ENCODE measurements at regions not wholly inside any gene's neighbourhood (a gene's known extent, or its start where the extent isn't known, plus 50 kb on each side); places are given as distances from the start of the nearest gene placed in this dataset.

- Histone ChIP-seq H3K4me3 (ENCODE audit: low read length, poor library complexity, severe bottlenecking) (no peak overlapping the region), H3K9me2 (replicated peaks; ENCODE audit: low read depth, low read length) (no peaks in the 10 kb centered on the region), H3K9me3 (ENCODE audit: insufficient read depth, low read depth, low read length) (no peaks in the 10 kb centered on the region), H3K4me2 (ENCODE audit: low read depth, low read length, poor library complexity, severe bottlenecking) (no peak overlapping the region), H2AFZ (ENCODE audit: low read length) (peak overlapping the region; percentile 67; the same call in 1 of the 2 replicates), H3K4me1 (ENCODE audit: insufficient read depth, low read length, poor library complexity, severe bottlenecking) (no peaks in the 10 kb centered on the region), H3F3A (ENCODE audit: low read depth) (no peaks in the 10 kb centered on the region), H4K20me1 (ENCODE audit: insufficient read depth, low read length, poor library complexity, severe bottlenecking) (no peaks in the 10 kb centered on the region), H3K27me3 (ENCODE audit: insufficient read depth, low read length, poor library complexity, severe bottlenecking) (no peaks in the 10 kb centered on the region), H3K9ac (ENCODE audit: low read depth, low read length, poor library complexity, severe bottlenecking) (no peak overlapping the region), H3K79me2 (ENCODE audit: insufficient read depth, low read length) (no peaks in the 10 kb centered on the region), H3K36me3 (ENCODE audit: insufficient read depth, low read length) (no peaks in the 10 kb centered on the region)
- no peak for TF ChIP-seq EZH2phosphoT487 (IDR thresholded peaks at IDR 0.05; ENCODE audit: borderline replicate concordance)
- no peak for TF ChIP-seq CTCF (conservative IDR thresholded peaks at IDR 0.05; ENCODE audit: low read length)
Measured at GRCh38 chr2:37798315-37799005, 126.6 kb upstream of the RMDN2 start.

DNA sequence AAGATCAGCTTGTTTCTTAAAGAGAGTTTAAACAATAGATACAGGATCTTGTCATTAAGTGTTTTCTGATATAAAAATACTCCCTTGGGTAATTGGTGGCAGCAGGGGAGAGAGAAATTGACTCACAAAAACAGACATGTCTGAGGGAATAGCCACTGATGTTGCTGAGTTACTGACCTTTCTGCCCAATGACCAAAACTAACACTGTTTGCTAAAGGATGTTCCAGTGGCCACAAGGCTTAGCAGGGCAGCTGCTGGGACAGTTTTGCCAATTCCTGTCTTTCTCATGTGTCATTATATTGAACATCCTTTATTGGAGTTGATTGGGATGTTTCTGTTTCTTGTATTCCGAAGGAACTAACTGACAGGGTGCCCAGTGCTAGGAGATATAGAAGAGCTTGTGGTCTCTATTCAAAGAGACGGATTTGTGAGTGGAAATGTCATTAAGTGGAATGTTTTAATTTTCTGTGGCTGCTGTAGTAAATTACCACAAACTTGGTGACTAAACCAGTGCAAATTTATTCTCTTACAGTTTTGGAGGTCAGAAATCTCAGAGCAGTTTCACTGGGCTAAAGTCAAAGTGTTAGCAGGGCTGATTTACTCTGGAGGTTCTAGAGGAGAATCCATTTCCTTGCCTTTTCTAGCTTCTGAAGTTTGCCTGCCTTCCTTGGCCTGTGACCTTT, 124.8 kb upstream of the RMDN2 start:
- no peaks in the 10 kb centered on the region for H3K9me3 ChIP-seq (ENCODE audit: insufficient read depth, low read depth, low read length)
- H3K4me2 ChIP-seq (ENCODE audit: low read depth, low read length, poor library complexity, severe bottlenecking), result no peak overlapping the region
- H2AFZ ChIP-seq (ENCODE audit: low read length), result no peak overlapping the region
- no peak overlapping the region for H3K4me3 ChIP-seq (ENCODE audit: low read length, poor library complexity, severe bottlenecking)
- H3K4me1 ChIP-seq (ENCODE audit: insufficient read depth, low read length, poor library complexity, severe bottlenecking), result no peaks in the 10 kb centered on the region
- H3K9me2 ChIP-seq (replicated peaks; ENCODE audit: low read depth, low read length), result no peaks in the 10 kb centered on the region
- no peaks in the 10 kb centered on the region for H3K27me3 ChIP-seq (ENCODE audit: insufficient read depth, low read length, poor library complexity, severe bottlenecking)
- H3K79me2 ChIP-seq (ENCODE audit: insufficient read depth, low read length), result no peaks in the 10 kb centered on the region
- no peak for TF ChIP-seq EZH2phosphoT487 (IDR thresholded peaks at IDR 0.05; ENCODE audit: borderline replicate concordance)
- no peak for TF ChIP-seq CTCF (conservative IDR thresholded peaks at IDR 0.05; ENCODE audit: low read length)
- H3K36me3 ChIP-seq (ENCODE audit: insufficient read depth, low read length), result no peaks in the 10 kb centered on the region
- no peaks in the 10 kb centered on the region for H4K20me1 ChIP-seq (ENCODE audit: insufficient read depth, low read length, poor library complexity, severe bottlenecking)
- no peaks in the 10 kb centered on the region for H3F3A ChIP-seq (ENCODE audit: low read depth)
- no peak overlapping the region for H3K9ac ChIP-seq (ENCODE audit: low read depth, low read length, poor library complexity, severe bottlenecking)

DNA sequence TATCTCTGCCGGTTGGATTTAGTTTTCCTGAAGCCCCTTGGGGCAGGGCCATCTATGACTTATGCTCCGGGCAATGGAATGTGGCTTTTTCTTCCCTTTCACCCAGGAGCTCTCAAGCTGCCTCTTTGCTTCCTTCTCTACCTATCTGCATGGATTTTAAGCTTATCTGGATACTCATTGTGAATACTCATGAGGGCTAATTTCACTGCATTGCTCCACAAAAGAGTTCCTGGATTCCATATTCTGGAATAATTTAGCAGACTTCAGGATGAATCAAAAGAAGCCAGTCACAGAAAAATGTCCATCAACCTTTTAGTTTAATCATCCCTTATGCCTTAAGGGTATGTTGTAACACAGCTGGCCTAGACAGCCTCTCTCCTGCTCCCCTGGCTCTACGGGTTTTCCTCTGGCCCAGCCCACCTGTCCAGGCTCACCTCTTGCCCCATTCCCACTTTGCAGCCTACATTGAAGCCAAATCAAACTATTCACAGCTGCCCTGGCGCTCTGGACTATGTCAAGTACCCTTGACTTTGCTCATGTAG, 122.8 kb upstream of the RMDN2 start:
- H3K9ac ChIP-seq (ENCODE audit: low read depth, low read length, poor library complexity, severe bottlenecking), result no peak overlapping the region
- H3K36me3 ChIP-seq (ENCODE audit: insufficient read depth, low read length), result no peaks in the 10 kb centered on the region
- peaks cover 5% of the 10 kb centered on the region; the same call in 1 of the 2 replicates for H3K9me3 ChIP-seq (ENCODE audit: insufficient read depth, low read depth, low read length)
- TF ChIP-seq CTCF (conservative IDR thresholded peaks at IDR 0.05; ENCODE audit: low read length) (no peak), EZH2phosphoT487 (IDR thresholded peaks at IDR 0.05; ENCODE audit: borderline replicate concordance) (no peak)
- H3K4me2 ChIP-seq (ENCODE audit: low read depth, low read length, poor library complexity, severe bottlenecking), result no peak overlapping the region
- H3K27me3 ChIP-seq (ENCODE audit: insufficient read depth, low read length, poor library complexity, severe bottlenecking), result no peaks in the 10 kb centered on the region
- H3K79me2 ChIP-seq (ENCODE audit: insufficient read depth, low read length), result no peaks in the 10 kb centered on the region
- H4K20me1 ChIP-seq (ENCODE audit: insufficient read depth, low read length, poor library complexity, severe bottlenecking), result no peaks in the 10 kb centered on the region
- H3K4me3 ChIP-seq (ENCODE audit: low read length, poor library complexity, severe bottlenecking), result no peak overlapping the region
- H2AFZ ChIP-seq (ENCODE audit: low read length), result no peak overlapping the region
- H3K9me2 ChIP-seq (replicated peaks; ENCODE audit: low read depth, low read length), result no peaks in the 10 kb centered on the region
- no peaks in the 10 kb centered on the region for H3K4me1 ChIP-seq (ENCODE audit: insufficient read depth, low read length, poor library complexity, severe bottlenecking)
- H3F3A ChIP-seq (ENCODE audit: low read depth), result no peaks in the 10 kb centered on the region

All from Loucy (cell line).